Mesothelial cell of epicardium (in vitro differentiated cells): ENCODE measurements at regions not wholly inside any gene's neighbourhood (a gene's known extent, or its start where the extent isn't known, plus 50 kb on each side); places are given as distances from the start of the nearest gene placed in this dataset.

Experiments used
- DNase-seq, 2 experiments: peaks; one replicate each; pipeline ENCODE4 v3.0.0; 2021; ENCODE audit warnings: low spot score in 2 of 2; ENCODE audit not compliant: unreplicated experiment in 2 of 2
- H3K27ac Mint-ChIP-seq: 2 replicates; pipeline ENCODE4 v1.8.0; 2021; ENCODE audit warnings: mixed read lengths
- H3K27me3 Mint-ChIP-seq: 2 replicates; pipeline ENCODE4 v1.8.0; 2021; ENCODE audit warnings: low read depth, mixed read lengths
- H3K36me3 Mint-ChIP-seq: 2 replicates; pipeline ENCODE4 v1.8.0; 2021; ENCODE audit warnings: mixed read lengths
- H3K4me1 Mint-ChIP-seq: 2 replicates; pipeline ENCODE4 v1.8.0; 2021; ENCODE audit warnings: mixed read lengths
- H3K4me3 Mint-ChIP-seq: 2 replicates; pipeline ENCODE4 v1.8.0; 2021; ENCODE audit warnings: mild to moderate bottlenecking, moderate library complexity, mixed read lengths
- H3K9me3 Mint-ChIP-seq: 2 replicates; pipeline ENCODE4 v1.8.0; 2021; ENCODE audit warnings: mixed read lengths
- CTCF ChIP-seq: fragments of 200-600 bp; sonication (generic); IDR thresholded peaks from one replicate; pipeline ENCODE4 v1.5.0; 2021; ENCODE audit warnings: antibody characterized with exemption; ENCODE audit not compliant: unreplicated experiment

DNA sequence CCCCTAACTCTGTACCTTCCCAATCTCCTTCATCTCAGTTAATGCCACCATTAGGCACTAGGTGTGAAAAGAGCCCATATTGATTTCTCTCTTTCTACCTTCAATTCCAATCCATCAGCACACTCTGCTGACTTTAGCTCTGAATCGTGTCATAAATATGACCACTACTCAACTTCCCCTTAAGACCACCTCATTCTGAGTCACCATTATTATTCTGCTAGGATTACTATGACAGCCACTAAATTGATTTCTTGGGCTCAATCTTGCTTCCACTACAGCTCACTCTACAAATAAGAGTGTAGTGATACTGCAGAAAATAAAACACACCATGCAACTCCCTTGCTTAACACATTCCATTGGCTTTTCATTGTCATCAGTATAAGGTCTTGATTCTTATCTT lies 1449.0 kb upstream of the FLRT2 start:
- Mint-ChIP-seq H3K36me3 (peaks cover 5% of the 10 kb centered on the region), H3K4me3 (no peak overlapping the region), H3K27me3 (no peaks in the 10 kb centered on the region), H3K4me1 (peaks cover 27% of the 10 kb centered on the region), H3K9me3 (peaks cover 11% of the 10 kb centered on the region), H3K27ac (peak overlapping the region; percentile 1)
- no peak for TF ChIP-seq CTCF
- no peak for DNase-seq

DNA sequence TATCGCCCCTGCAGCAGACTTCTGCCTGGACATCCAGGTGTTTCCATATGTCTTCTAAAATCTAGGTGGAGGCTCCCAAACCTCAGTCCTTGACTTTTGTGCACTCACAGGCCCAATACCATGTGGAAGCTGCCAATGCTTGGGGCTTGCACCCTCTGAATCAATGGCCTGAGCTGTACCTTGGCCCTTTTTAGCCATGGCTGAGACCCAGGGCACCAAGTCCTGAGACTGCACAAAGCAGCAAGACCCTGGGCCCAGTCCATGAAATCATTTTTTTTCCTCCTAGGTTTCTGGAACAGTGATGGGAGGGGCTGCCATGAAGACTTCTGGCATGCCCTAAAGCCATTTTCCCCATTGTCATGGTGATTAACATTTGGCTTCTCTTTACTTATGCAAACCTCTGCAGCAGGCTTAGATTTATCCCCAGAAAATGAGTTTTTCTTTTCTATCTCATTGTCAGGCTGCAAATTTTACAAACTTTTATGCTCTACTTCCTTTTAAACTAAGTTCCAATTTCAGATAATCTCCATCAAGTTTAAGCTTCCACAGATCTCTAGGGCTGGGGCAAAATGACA lies 1445.8 kb upstream of the FLRT2 start:
- peaks cover 34% of the 10 kb centered on the region for H3K4me1 Mint-ChIP-seq
- no peaks in the 10 kb centered on the region for H3K27me3 Mint-ChIP-seq
- DNase-seq, result no peak
- no peak overlapping the region for H3K4me3 Mint-ChIP-seq
- peaks cover 5% of the 10 kb centered on the region for H3K36me3 Mint-ChIP-seq
- H3K27ac Mint-ChIP-seq, result no peak overlapping the region
- H3K9me3 Mint-ChIP-seq, result peaks cover 11% of the 10 kb centered on the region
- no peak for TF ChIP-seq CTCF

- Mint-ChIP-seq H3K36me3 (peaks cover 5% of the 10 kb centered on the region), H3K9me3 (peaks cover 7% of the 10 kb centered on the region), H3K27me3 (no peaks in the 10 kb centered on the region), H3K27ac (no peak overlapping the region), H3K4me3 (no peak overlapping the region), H3K4me1 (peaks cover 40% of the 10 kb centered on the region)
- TF ChIP-seq CTCF, result no peak
- DNase-seq, result no peak
Measured at GRCh38 chr14:84085493-84085892, 1444.5 kb upstream of the FLRT2 start.

GRCh38 chr14:84086714-84087113 lies 1443.2 kb upstream of the FLRT2 start:
- H3K4me1 Mint-ChIP-seq, result peaks cover 34% of the 10 kb centered on the region
- peaks cover 4% of the 10 kb centered on the region for H3K9me3 Mint-ChIP-seq
- H3K36me3 Mint-ChIP-seq, result peaks cover 5% of the 10 kb centered on the region
- no peak for TF ChIP-seq CTCF
- no peak overlapping the region for H3K27ac Mint-ChIP-seq
- no peak overlapping the region for H3K4me3 Mint-ChIP-seq
- no peak for DNase-seq
- no peaks in the 10 kb centered on the region for H3K27me3 Mint-ChIP-seq

GRCh38 chr14:84087986-84088531 lies 1441.9 kb upstream of the FLRT2 start:
- Mint-ChIP-seq H3K4me3 (peak overlapping the region; percentile 1), H3K4me1 (peaks cover 28% of the 10 kb centered on the region), H3K27ac (peak overlapping the region; percentile 70), H3K36me3 (peaks cover 3% of the 10 kb centered on the region), H3K9me3 (peaks cover 4% of the 10 kb centered on the region), H3K27me3 (no peaks in the 10 kb centered on the region)
- no peak for DNase-seq
- no peak for TF ChIP-seq CTCF
